ENCODE measurements at regions not wholly inside any gene's neighbourhood (a gene's known extent, or its start where the extent isn't known, plus 50 kb on each side); places are given as distances from the start of the nearest gene placed in this dataset.
"Not testable (repeated sequence)": the region's sequence is repeated elsewhere in the genome, so short reads cannot be mapped to it uniquely, and the experiment has no call there.

DNA sequence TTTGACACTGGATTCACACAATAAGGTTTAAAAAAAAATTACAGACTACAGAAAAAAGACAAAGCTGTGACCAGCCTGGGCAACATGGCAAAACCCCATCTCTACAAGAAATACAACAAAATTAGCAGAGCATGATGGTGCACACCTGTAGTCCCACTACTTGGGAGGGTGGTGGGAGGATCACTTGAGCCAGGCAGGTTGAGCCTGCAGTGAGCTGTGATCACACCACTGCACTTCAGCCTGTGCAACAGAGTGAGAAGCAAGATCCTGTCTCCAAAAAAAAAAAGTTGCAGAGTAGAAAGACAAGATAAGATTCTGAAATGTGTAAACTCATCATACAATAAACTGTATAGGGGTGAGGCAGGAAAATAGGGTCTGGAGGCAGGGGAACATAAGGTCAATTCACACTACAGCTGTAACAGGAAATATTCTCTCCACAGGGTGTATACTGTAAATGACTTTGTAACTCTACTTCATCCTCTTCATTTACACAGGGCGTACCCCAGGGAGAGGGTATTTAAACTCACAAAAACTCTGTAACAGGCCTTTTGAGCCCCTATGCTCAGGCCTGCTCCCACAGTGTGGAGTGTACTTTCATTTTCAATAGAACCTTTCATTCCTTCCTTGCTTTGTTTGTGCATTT is 112.6 kb upstream of the MAPK10 start:
- DNase-seq (ENCODE audit: low read depth, low spot score), result no peak
- no peak overlapping the region for H3K4me3 ChIP-seq (ENCODE audit: low read depth, low read length)
- TF ChIP-seq, protein P1, sequence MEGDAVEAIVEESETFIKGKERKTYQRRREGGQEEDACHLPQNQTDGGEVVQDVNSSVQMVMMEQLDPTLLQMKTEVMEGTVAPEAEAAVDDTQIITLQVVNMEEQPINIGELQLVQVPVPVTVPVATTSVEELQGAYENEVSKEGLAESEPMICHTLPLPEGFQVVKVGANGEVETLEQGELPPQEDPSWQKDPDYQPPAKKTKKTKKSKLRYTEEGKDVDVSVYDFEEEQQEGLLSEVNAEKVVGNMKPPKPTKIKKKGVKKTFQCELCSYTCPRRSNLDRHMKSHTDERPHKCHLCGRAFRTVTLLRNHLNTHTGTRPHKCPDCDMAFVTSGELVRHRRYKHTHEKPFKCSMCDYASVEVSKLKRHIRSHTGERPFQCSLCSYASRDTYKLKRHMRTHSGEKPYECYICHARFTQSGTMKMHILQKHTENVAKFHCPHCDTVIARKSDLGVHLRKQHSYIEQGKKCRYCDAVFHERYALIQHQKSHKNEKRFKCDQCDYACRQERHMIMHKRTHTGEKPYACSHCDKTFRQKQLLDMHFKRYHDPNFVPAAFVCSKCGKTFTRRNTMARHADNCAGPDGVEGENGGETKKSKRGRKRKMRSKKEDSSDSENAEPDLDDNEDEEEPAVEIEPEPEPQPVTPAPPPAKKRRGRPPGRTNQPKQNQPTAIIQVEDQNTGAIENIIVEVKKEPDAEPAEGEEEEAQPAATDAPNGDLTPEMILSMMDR (IDR thresholded peaks at IDR 0.05; ENCODE audit: low read depth, low read length), result no peak
- in situ Hi-C loops (cut with HindIII; ENCODE audit: low sequenced_read_pairs), result no loop called here

DNA sequence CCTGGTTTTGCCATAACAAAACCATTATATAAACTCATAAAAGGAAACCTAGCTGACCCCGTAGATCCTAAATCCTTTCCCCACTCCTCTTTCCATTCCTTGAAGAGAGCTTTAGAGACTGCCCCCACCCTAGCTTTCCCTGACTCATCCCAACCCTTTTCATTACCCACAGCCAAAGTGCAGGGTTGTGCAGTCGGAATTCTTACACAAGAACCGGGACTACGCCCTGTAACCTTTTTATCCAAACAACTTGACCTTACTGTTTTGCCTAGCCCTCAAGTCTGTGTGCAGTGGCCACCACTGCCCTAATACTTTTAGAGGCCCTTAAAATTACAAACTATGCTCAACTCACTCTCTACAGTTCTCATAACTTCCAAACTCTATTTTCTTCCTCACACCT is 116.0 kb upstream of the PTPN13 start:
- in situ Hi-C loops (cut with HindIII; ENCODE audit: low sequenced_read_pairs); DNase-seq (ENCODE audit: low read depth, low spot score); H3K4me3 ChIP-seq (ENCODE audit: low read depth, low read length): not testable (repeated sequence)

DNA sequence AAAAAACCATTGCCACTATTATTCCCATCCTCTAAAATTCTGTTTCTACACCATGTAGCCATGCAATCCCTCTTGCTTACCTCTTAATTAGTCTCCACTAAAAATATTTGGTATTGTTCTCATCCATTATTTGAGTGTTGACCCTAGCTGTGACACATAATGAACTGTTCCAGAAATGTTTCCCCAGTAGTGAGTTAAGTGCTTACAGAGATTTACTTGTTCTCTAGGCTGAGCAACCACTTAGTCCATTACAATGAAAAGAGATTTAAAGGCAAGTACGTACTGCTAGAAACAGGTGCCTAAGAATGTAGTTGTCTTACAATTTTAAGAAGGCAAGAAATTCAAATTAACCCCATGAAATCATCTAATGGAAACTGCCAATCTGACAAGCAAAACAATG is 112.7 kb upstream of the PTPN13 start:
- in situ Hi-C loops (cut with HindIII; ENCODE audit: low sequenced_read_pairs), result no loop called here
- TF ChIP-seq, protein P1 (IDR thresholded peaks at IDR 0.05; ENCODE audit: low read depth, low read length), result no peak
- H3K4me3 ChIP-seq (ENCODE audit: low read depth, low read length), result no peak overlapping the region
- DNase-seq (ENCODE audit: low read depth, low spot score), result no peak

DNA sequence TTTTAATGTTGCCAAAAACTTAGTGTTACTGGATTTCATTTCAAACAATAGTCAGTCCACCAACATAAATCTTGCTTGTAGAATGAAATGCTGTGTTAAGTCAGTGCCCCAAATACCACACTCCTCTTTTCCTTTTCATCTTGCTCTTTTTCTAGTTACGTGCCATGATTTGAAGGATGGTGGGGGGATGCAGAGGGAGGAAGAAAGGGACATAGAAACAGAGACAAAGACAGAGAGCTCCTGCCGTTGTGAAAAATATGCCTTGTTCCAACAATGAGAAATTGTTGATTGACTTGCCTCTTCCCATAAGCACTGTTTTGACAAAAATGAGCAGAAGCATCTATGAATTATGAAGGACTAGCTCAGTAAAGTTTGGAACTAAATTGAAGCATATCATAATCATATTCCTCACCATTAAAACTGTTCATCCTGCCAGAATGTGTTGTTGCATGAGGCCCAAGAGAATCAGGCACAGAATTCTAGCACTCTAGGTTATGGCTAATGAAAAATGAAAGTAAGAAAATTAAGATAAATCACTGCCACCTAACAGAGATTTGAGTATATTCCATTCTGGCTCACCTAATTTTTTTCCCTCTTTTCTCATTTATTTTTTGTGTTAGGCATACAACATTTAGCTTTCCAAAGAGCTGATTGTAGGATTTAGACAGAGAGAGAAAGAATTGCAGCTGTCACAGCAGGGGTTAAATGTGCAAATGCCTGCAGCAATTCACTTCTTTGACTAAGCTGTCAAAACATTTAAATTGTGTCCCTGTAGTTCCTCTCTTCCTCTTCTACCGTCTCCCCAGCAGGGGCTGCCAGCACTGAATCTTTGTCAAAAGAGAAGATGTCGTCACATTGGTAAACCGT is 111.6 kb upstream of the PTPN13 start:
- DNase-seq (ENCODE audit: low read depth, low spot score), result peak; percentile 48
- TF ChIP-seq, protein P1 (IDR thresholded peaks at IDR 0.05; ENCODE audit: low read depth, low read length), result peak; percentile 41
- H3K4me3 ChIP-seq (ENCODE audit: low read depth, low read length), result no peak overlapping the region
- in situ Hi-C loops (cut with HindIII; ENCODE audit: low sequenced_read_pairs), result no loop called here

DNA sequence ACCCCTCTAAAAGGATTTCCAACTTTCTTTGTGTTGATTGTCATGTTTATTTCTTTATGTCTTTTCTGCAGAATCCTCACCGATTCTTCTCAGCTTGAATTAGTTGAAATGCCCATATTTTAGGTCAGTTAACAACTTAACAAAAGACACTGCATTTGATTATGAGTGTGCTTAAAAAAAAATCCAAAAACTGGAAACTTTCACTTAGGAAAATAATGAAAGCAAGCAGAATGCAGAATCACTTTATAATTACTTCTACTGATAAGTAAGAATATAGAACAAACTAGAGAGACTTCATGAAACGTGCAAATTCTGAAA is 111.0 kb upstream of the PTPN13 start:
- DNase-seq (ENCODE audit: low read depth, low spot score), result no peak
- in situ Hi-C loops (cut with HindIII; ENCODE audit: low sequenced_read_pairs), result no loop called here
- H3K4me3 ChIP-seq (ENCODE audit: low read depth, low read length), result no peak overlapping the region
- TF ChIP-seq, protein P1 (IDR thresholded peaks at IDR 0.05; ENCODE audit: low read depth, low read length), result no peak

DNA sequence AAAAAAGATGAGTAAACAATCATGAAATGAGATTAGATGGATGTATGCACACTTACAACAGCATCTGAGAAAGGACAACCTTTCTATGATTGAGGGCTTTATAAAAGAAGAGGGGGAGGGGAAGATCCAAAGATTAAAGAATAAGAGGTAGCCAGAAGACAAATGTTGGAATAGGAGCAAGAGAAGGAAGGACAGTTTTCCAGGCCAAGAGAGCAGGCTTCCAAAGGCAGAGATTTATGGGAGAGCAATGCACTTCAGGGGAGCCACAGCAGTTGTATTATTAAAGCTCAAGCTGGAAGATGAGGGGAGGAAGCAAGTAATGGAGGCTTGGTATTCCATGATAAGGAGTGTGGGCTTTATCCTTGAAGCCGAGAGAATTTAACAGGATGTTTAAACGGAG is 110.3 kb upstream of the PTPN13 start:
- no peak for DNase-seq (ENCODE audit: low read depth, low spot score)
- TF ChIP-seq, protein P1 (IDR thresholded peaks at IDR 0.05; ENCODE audit: low read depth, low read length), result no peak
- in situ Hi-C loops (cut with HindIII; ENCODE audit: low sequenced_read_pairs), result no loop called here
- no peak overlapping the region for H3K4me3 ChIP-seq (ENCODE audit: low read depth, low read length)

DNA sequence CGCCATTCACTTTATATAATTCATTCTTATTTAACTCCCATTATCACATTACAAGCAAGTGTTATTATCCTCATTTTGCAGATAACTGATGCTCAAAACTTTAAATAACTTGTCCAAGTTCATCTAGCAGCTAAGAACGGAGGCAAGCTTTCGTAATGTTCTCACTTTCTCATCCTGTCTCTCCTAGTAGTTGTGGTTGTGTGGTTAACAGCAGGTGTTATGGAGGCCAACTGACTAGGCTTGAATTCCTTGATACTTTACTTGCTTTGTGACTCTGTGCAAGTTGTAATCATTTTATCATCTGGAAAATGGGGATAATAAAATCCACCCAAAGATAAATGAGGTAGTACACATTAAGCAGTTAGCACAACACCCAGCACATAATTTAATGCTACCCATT is 109.9 kb upstream of the PTPN13 start:
- DNase-seq (ENCODE audit: low read depth, low spot score), result peak; percentile 51
- TF ChIP-seq, protein P1 (IDR thresholded peaks at IDR 0.05; ENCODE audit: low read depth, low read length), result no peak
- H3K4me3 ChIP-seq (ENCODE audit: low read depth, low read length), result no peak overlapping the region
- in situ Hi-C loops (cut with HindIII; ENCODE audit: low sequenced_read_pairs), result no loop called here

Data from astrocyte of the spinal cord (primary cell).